HG03457 (cell line): ENCODE measurements at regions not wholly inside any gene's neighbourhood (a gene's known extent, or its start where the extent isn't known, plus 50 kb on each side); places are given as distances from the start of the nearest gene placed in this dataset.

Source experiments
- ATAC-seq: cut with Tn5 transposase; IDR thresholded peaks from one replicate; pipeline ENCODE4 v1.9.1; 2021; ENCODE audit warnings: moderate number of reproducible peaks; ENCODE audit not compliant: unreplicated experiment

DNA sequence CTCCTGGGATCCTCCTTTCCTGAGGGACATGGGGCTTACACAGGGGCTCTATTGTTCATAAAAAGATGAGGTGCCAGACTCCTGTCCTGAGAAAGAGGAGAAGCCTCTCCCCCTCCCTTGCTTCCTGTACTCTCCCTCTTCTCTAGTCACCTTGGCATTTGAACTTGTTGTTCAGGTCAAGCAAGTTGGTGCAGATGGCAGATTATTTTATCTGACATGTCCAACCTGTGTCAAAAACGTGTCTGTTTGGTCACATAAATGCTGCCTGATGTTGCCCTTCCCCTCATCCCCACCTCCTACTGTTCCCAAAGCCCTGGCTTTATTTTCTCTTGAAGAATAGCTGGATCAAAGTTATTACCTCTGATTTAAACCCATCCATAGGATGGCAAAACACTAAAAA lies 154.8 kb downstream of the TMX1 start:
- no peak for ATAC-seq

DNA sequence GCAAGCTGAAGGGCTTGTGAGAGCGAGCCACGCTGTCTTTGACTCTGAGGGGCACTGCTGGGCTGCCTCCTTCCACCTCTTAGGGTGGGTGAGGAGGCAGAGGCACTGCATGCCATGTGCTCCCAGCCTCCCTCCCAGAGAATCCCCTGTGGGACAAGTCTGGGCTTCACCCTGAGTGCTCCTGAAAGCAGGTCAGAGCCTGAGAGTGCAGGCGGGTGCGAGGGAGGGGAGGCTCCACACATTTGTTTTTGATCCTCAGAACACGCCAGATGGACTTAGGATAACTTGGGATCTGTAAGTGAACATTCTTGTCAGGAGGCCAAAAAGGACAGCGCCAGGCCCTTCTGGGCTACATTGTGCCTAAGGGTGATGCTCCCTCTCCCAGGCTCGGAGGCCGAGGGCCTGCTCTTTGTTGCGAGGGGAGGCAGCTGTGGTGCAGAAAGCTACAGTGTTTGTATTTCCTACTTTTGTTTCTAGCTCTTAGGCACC lies 155.4 kb downstream of the TMX1 start:
- ATAC-seq: no peak

DNA sequence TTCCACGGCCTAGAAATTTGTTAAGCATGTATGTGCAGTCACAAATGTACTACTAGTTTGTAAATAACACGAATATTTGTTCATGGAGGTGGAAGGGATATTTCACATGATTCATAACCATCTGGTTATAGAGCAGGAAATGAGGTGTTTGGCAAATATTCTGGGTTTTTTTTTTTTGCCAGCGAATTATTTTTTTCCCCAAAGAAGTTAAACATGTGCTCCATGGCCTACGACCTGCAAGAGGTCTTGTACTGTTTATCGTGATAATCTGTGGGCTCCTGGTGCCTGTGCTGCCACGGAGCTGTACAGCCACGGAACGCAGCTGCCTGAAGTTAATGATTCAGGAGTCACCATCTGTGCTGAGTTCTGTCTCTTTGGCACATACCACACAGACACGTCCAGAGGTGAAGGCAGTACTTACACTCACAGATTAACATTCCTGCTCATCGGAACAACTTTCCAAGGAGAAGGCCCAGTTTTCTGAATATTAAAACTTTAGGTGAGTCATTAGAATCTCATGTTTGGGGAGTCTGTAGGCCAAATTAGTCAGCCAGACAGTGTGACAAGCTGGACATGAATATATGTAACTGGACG lies 156.3 kb downstream of the TMX1 start:
- ATAC-seq: no peak

DNA sequence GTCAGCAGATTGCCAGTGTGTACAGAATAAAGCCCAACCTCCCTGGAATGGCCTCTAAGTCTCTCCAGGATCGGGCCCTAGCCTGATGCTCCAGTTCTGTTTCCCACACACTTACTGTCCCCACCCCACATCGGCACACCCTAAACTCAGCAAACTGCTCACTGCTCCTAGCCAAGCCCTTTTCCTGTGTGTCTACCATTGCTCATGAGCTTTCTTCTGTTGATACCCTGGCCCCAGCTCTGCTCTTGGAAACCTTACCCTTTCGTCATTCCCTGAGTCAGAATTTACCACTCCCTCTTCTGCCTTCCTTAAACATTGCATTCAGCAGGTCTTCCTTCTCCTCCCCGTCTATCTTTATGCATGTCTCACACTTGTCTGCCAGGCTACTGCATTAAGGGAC lies 158.9 kb downstream of the TMX1 start:
- no peak for ATAC-seq

DNA sequence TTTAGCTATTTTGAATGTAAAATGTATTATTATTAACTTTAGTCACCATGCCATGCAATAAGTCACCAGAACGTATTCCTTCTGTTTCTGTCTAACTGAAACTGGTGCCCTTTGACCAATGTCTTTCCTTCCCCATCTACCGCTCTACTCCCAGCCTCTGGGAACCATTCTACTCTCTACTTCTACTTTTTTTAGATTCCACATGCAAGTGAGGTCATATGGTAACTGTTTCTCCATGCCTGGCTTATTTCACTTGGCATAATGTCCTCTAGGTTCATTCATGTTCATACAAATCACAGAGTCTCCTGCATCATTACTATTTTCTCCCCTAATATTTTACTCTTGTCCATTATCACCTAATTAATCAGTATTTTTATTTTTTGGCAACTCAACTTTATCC lies 160.1 kb downstream of the TMX1 start:
- no peak for ATAC-seq

DNA sequence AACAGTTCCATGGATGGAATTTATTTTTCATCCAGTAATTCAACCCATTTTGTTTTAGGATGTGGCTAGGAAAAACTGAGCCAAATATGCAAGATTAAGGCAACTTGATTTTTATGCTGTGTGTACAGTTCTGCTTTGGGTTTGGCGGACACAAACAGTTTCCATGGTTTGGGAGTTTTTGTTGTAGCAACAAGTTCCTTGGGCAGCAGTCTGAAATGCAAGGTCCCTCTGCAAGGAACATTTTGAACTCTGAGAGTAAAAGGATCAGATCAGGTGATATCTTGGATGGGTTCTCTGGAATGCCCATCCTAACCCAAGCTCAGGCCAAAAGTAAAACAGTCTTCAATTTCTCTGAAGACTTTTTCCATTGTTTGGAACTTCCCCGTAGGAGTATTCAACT lies 161.2 kb downstream of the TMX1 start:
- no peak for ATAC-seq

DNA sequence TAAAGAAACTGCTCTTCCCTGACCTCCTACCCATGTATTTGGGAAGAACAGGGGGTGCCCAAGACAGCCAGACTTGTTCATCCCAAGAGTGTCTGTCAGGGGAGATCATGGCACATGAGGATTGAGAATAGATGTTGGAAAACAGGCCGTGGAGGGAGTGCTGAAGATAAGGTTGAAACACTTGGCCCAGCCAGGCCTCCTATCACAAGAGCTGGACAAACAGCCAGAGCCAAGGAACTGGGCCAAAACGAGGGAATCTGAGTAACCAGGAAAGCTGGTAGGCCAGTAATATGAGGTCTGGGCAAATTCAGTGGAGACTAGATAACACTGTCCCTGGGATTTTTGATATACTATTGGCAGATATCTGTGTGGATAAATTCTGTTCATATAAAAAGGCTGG lies 161.7 kb downstream of the TMX1 start:
- ATAC-seq: no peak

DNA sequence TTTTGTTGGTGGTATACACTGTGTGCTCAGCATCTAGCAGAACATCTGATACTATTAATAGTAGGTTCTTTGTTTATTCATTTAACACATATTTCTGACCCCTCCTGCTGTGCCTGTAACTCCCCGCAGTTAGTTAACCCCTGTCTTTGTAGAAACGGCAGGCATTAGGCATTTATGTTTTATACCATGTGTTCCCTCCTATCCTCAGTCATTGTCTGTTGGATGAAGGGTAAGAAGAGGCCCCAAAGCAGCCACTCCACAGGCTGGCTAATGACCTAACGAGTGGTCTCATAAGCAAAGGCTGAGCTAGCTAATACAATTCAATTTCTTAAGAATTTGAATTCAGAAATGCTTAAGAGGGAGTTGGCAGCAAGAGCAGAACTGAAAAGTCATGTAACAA lies 170.8 kb downstream of the TMX1 start:
- ATAC-seq: no peak

DNA sequence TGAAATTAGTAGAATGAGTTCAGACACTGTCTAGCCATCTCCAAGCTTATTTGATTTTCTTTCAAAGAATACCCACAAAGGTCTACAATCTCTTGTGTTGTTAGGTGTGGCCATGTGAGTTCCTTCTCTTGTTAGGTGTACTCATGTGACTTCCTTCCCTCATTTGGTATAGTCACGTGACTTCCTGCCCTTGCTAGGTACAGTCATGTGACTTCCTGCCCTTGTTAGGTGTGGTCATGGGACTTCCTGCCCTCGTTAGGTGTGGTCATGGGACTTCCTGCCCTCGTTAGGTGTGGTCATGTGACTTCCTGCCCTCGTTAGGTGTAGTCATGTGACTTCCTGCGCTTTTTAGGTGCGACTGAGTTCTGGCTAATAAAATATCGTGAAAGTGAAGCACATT lies 179.6 kb downstream of the TMX1 start:
- ATAC-seq: no peak

DNA sequence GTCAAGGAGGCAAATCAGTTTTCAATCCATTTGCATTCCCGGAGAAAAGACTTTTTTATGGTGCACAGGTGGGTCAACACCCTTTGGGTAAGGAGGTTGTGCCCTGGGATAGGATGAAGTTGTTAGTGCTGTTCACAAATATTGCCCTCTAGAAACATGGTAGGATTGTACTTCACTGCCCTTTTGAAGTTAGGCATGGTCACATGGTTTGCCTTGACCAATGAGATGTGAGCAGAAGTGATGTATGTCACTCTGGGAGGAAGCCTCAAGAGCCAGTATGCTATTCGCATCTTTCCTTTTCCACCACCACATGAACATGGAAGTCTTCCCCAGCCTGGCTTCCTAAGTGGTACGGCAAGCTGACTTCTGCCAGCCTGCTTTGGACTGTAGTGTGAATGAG lies 182.7 kb downstream of the TMX1 start:
- no peak for ATAC-seq

DNA sequence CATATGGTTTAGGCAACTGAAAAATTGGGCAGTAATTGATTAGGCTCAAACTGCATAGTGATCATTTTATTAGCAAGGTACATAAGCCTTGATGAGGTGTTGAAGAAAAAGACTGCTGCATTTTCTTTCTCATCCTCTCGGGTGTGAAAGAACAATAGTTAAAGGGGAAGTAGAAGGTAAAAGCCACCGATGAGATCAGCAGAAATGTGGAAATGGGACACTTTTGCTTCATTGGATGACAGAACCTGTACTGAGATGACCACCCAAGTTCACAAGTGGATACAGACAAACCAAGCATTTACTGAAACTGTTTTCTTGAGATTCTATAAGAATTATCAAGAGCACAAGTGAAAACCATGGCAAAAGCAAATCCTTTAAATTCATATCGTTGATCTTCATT lies 184.0 kb downstream of the TMX1 start:
- ATAC-seq: no peak

DNA sequence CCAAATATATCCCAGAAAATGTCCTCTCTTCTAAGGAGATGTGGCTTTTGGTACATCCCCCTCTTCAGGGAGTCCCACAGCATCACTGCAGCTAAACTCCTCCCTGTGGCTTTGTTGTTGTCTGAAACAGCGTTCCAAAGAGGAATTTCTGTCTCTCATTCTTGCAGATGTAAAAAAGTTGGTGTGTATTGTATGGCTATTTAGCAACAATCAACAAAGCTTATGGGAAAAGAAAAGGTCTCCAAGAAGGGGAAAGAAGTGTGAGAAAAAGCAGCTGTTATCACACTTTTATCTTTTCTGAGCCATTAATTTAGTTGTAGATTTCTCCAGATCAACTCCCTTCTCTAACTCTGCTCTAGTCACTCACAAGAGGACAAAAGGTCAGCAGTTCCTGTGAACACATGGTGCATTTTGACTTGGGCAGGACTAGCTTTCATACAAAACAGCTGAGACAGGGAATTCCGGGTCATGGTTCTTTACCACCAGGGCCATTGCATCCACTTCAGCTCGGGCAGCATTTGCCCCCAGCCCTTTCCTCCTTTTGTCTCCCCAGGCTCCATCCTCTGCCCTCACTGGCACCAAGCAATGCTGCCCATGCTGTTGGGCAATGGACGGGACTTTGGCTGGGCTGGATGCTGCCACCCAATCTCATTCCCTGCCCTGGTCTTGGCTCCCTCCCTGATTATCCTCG lies 184.7 kb downstream of the TMX1 start:
- no peak for ATAC-seq

DNA sequence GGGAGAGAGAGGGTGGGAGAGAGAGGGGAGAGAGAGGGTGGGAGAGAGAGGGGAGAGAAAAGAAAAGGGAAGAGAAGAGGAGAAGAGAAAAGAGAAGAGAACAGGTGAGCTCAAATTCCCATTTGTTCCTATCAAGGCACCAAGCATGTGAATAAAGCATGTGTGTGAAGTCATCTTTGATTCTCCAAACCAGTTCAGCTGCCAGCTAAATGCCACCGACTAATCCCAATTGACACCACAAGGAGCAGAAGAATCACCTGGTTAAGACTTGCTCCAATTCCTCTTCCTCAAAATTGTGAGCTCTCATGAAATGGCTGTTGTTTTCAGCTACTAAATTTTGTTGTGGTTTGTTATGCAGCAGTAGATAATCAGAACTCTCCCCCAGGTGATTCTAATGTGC lies 188.9 kb downstream of the TMX1 start:
- ATAC-seq: no peak

DNA sequence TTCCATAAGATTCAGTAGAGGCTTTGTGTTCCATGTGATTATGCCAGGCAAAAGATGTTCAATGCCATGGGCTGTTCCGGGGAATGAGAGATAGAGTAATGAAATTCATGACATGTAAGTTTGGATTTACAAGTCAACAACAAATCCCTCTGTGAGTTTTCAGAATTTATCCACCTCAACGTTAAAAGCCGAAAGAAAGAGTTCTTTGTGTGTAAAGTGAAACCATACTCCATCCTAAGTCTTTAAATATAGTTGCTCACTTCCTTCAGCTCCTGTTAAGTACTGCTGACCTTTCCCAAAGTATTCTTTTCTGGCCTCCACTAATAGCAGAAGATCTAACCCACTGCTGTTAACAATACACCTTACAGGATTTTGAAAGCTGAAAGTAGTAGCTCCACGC lies 190.0 kb downstream of the TMX1 start:
- ATAC-seq: no peak

DNA sequence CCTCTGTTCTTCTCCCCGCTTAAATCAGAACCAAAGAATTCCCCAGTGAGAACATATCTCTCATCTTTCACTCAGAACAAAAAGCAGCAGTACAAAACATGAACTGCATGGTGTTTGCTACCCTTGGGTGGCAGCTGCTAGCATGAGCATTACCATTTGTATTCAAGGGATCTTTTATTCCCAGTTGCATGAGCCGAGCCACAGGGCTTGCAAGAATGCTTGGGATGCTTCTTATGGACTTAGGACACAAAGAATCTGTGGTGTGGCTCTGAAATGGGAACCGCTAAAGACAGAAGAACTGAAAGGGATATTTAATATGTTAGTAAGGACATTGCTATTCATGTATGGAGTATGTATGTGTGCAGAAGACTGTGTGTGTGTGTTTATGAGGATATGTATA lies 190.6 kb downstream of the TMX1 start:
- ATAC-seq: no peak

DNA sequence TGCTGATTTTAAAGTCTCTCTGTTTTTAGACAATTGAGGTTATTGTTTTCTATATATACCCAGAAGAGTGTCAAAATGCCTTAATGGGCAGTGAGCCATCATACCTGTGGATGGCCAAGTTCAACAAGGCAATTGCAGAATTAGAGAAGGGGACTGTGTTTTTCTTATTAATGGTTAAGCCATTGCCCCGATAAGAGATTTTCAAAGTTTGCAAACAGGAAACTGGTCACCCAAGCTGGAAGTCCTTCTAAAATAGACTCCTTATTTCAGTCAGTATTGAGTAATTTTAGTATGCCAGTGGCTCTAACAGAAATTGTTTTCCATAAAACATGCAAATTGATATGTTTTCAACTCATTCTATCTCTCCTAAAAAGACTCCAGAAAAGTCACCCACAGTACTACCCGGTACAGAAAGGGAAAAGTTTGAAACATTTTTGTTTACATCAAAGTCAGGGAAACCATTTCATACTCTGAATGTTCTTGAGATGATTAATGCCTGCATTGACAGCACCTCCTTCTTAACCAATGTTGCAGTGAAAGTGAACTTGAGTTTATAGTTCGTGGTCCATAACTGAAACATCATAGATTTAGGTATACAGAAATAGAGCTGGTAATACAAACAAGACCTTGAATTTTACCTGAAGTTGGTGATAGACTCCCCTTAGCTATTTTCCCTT lies 191.1 kb downstream of the TMX1 start:
- peak; percentile 57 for ATAC-seq

DNA sequence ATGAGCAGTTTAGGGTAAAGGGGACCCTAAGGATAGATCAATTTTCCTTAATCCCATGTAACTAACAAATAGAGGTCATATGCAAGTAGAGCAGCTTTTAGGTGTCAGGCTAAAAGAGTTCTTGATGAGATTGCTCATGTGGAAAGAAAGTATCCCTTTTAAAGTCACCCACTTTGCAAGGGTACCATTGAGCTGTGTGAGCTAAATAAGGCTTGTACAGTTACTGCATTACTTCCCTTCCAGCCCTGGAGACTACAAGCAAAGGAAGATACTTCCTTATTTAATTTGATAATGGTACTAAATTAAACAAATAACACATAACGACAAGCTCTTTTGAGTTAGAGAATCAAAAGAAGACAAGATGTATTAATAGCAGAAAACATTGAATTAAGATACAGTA lies 191.7 kb downstream of the TMX1 start:
- ATAC-seq: no peak

DNA sequence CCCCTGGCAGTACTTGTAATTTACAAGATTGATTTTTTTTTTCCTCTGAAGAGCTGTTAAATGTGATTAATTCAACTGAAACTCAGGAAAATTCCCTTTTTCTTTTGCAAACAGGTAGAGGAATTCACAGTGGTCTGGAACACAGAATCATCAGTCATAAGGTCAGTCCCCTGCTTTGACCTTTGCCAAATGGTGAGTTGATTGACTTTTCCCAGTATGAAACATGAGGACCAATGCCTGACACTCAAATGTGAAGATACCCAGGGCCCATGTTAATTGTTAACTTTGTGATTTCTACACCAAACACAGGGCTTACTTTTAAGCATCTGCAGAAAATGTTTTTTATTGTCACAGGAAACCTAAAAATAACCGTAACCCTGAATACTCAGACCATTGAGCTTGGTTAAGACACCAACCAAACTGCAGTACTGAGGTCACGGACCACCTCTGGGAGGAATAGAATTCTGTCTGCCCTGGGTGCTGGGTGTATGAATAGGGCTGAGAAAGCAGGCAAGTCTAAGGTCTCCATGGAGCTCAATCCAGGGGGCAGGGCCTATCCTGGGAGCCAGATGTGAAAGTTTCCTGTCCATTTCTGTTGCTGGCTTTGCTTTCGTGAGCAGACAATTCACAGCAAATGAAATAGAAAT lies 192.4 kb downstream of the TMX1 start:
- ATAC-seq: peak; percentile 45

DNA sequence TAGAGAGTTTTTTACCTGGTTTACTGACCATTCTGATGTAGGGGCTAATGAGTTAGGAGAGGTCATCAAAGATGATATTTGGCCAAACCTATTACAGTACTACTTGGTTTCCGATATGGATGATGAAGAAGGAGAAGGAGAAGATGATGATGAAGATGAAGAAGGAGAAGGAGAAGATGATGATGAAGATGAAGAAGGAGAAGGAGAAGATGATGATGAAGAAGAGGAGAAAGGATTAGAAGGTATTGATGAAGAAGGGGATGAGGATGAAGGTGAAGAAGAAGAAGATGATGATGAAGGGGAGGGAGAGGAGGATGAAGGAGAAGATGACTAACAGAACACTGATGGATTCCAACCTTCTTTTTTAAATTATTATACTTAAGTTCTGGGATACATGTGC lies 196.6 kb downstream of the TMX1 start:
- ATAC-seq: no peak

DNA sequence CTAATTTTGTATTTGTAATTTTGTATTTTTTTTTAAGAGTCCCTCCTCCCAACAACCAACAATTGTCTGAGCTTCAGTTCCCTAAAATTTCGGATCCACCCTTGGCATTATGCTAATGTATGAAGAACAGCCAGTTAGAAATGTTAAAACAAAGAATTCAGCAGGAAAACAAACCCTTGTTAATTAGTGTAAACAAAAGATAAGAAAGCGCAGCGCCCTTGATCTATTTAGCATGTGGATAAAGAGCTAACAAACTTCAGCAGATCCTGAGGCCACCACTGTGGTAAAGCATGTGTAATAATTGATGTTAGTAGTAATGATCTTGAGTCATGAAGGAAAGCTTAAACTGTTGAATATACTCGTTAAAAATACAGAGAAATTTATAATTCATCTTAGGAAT lies 199.8 kb downstream of the TMX1 start:
- ATAC-seq: no peak

DNA sequence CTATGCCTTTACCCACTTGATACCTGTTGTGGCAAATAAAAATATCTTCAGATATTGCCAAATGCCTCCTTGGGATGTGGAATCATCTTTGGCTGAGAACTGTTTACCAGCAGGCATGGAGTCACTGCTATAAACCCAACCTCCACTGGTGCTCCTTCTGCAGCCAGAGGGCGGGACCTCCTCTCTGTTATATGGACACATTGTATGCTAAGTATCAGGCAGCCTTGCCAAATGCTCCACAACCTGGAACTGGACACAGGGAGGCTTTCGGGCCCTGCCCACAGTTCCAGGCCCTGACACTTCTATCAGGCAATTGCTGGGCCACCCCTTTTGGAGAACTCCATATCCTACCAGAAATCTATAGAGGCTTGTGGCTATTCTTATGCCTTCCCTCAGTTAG lies 201.0 kb downstream of the TMX1 start:
- no peak for ATAC-seq
